CD14-positive monocyte (primary cell): ENCODE measurements at regions not wholly inside any gene's neighbourhood (a gene's known extent, or its start where the extent isn't known, plus 50 kb on each side); places are given as distances from the start of the nearest gene placed in this dataset.

ENCODE experiments used
- DNase-seq, 3 donors: peaks; one replicate each; pipeline ENCODE4 v3.0.0-alpha.2; 2011 to 2022
- H2AFZ ChIP-seq: 2 replicates; pipeline ENCODE4 v1.6.0; 2012; ENCODE audit warnings: mild to moderate bottlenecking, low read depth, low read length, inconsistent platforms; ENCODE audit not compliant: insufficient read depth, poor library complexity, severe bottlenecking
- H3K27ac ChIP-seq, 2 donors: 1 replicate in 1 of 2; 2 replicates in 1 of 2; pipeline ENCODE4 v1.5.1; 2012 to 2013; ENCODE audit warnings: low read length in 2 of 2, control low read depth in 1 of 2, inconsistent platforms in 1 of 2, low read depth in 1 of 2, mild to moderate bottlenecking in 1 of 2
- H3K27me3 ChIP-seq, 2 donors: one replicate each; pipeline versions ENCODE4 v1.6.0 to v1.6.1; 2011 to 2013; ENCODE audit warnings: low read length in 2 of 2; ENCODE audit not compliant: control insufficient read depth in 2 of 2, insufficient read depth in 2 of 2
- H3K36me3 ChIP-seq, 2 donors: replicated peaks in 1 of 2; 1 replicate in 1 of 2; 2 replicates in 1 of 2; pipeline versions ENCODE4 v1.5.1 to v1.6.1; 2012 to 2013; ENCODE audit warnings: low read length in 2 of 2, control low read depth in 1 of 2, inconsistent platforms in 1 of 2, mild to moderate bottlenecking in 1 of 2; ENCODE audit not compliant: insufficient read depth in 2 of 2, control insufficient read depth in 1 of 2
- H3K4me1 ChIP-seq, 2 donors: 1 replicate in 1 of 2; 2 replicates in 1 of 2; pipeline versions ENCODE4 v1.5.1 to v1.6.1; 2012 to 2013; ENCODE audit warnings: low read length in 2 of 2, control low read depth in 1 of 2, inconsistent platforms in 1 of 2, mild to moderate bottlenecking in 1 of 2, moderate library complexity in 1 of 2; ENCODE audit not compliant: insufficient read depth in 2 of 2, control insufficient read depth in 1 of 2
- H3K4me2 ChIP-seq: replicated peaks from 2 replicates; pipeline ENCODE3; 2012; ENCODE audit warnings: low read length, moderate library complexity, mild to moderate bottlenecking; ENCODE audit not compliant: poor library complexity, severe bottlenecking; ENCODE audit errors: extremely low read depth
- H3K4me3 ChIP-seq, 3 experiments: fragments of 200-600 bp in 1 of 3; sonication (generic) in 1 of 3; replicated peaks in 1 of 3; 1 replicate in 2 of 3; 2 replicates in 1 of 3; pipeline ENCODE4 v1.5.1; 2011 to 2013; ENCODE audit warnings: low read length in 3 of 3, mild to moderate bottlenecking in 3 of 3, control low read depth in 2 of 3, low read depth in 2 of 3, inconsistent platforms in 1 of 3, moderate library complexity in 1 of 3
- H3K79me2 ChIP-seq: 2 replicates; pipeline ENCODE4 v1.6.0; 2012; ENCODE audit warnings: mild to moderate bottlenecking, control low read depth, inconsistent platforms, low read length, moderate library complexity; ENCODE audit not compliant: insufficient read depth
- H3K9ac ChIP-seq: 2 replicates; pipeline ENCODE4 v1.6.0; 2017; ENCODE audit warnings: low read length, mild to moderate bottlenecking; ENCODE audit not compliant: insufficient read depth, poor library complexity, severe bottlenecking
- H3K9me3 ChIP-seq, 2 donors: replicated peaks in 1 of 2; 1 replicate in 1 of 2; 2 replicates in 1 of 2; pipeline versions ENCODE4 v1.5.1 to v1.6.1; 2012 to 2013; ENCODE audit warnings: low read length in 2 of 2, control low read depth in 1 of 2; ENCODE audit not compliant: control insufficient read depth in 1 of 2, insufficient read depth in 1 of 2
- H4K20me1 ChIP-seq: 2 replicates; pipeline ENCODE4 v1.6.0; 2012; ENCODE audit warnings: mild to moderate bottlenecking, low read length, control low read depth, moderate library complexity; ENCODE audit not compliant: insufficient read depth
- H3K27ac Mint-ChIP-seq, 7 donors: one replicate each; pipeline ENCODE4 v1.8.0; 2020; ENCODE audit warnings: mild to moderate bottlenecking in 7 of 7, mixed read lengths in 7 of 7, moderate library complexity in 6 of 7, inconsistent platforms in 2 of 7
- H3K27me3 Mint-ChIP-seq, 3 donors: one replicate each; pipeline ENCODE4 v1.8.0; 2021 to 2022; ENCODE audit warnings: low read depth in 3 of 3, mild to moderate bottlenecking in 3 of 3, mixed read lengths in 3 of 3, moderate library complexity in 3 of 3, inconsistent platforms in 1 of 3
- H3K36me3 Mint-ChIP-seq, 2 donors: one replicate each; pipeline ENCODE4 v1.8.0; 2020; ENCODE audit warnings: mixed read lengths in 2 of 2, inconsistent platforms in 1 of 2, mild to moderate bottlenecking in 1 of 2
- H3K4me1 Mint-ChIP-seq: one replicate; pipeline ENCODE4 v1.8.0; 2020; ENCODE audit warnings: mild to moderate bottlenecking, mixed read lengths
- H3K4me3 Mint-ChIP-seq, 2 donors: one replicate each; pipeline ENCODE4 v1.8.0; 2020; ENCODE audit warnings: mild to moderate bottlenecking in 2 of 2, mixed read lengths in 2 of 2, moderate library complexity in 1 of 2
- H3K9me3 Mint-ChIP-seq, 7 donors: one replicate each; pipeline ENCODE4 v1.8.0; 2020 to 2022; ENCODE audit warnings: mixed read lengths in 7 of 7, mild to moderate bottlenecking in 6 of 7, moderate library complexity in 6 of 7, inconsistent platforms in 2 of 7
- WGBS: methylation state at CpG from one replicate; pipeline ENCODE4 v1.1.5; 2013; ENCODE audit warnings: missing lambda C conversion rate; ENCODE audit not compliant: insufficient coverage; 5-methylcytosine and 5-hydroxymethylcytosine counted together
- intact Hi-C, 2 donors: fragments of 100-400 bp; cut with micrococcal nuclease; formaldehyde crosslinking; loops; one replicate each; pipeline versions ENCODE4 v1.15.0 to v1.15.1; 2023
- TF ChIP-seq, protein P1 (sequence below): fragments of 200-600 bp; IDR thresholded peaks from one replicate; pipeline ENCODE4 v1.8.0; 2022; ENCODE audit warnings: antibody characterized with exemption, mild to moderate bottlenecking

DNA sequence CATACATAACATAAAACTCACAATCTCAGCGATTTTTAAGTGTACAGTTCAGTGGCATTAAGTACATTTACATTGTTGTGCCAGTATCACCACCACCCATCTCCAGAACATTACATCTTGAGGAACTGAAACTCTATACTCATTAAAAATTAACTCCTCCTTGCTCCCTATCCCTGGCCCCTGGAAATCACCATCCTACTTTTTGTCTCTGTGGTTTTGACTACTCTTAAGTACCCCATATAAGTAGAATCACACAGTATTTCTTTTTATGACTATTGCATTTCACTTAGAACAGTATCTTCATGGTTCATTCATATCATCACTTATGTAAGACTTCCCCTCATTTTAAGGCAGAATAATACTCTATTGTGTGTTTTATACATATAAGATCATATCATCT lies 1108.1 kb downstream of the GRIK2 start:
- no peaks in the 10 kb centered on the region for H3K4me1 ChIP-seq
- no peak overlapping the region for H3K4me3 ChIP-seq
- no peak overlapping the region for H3K9ac ChIP-seq
- H3K27ac ChIP-seq, result no peak overlapping the region
- no peak overlapping the region for H3K4me3 Mint-ChIP-seq
- H3K27ac Mint-ChIP-seq, result no peak overlapping the region
- DNase-seq, result no peak
- H3K27me3 Mint-ChIP-seq, result no peaks in the 10 kb centered on the region
- intact Hi-C loops, result no loop called here
- H3K9me3 Mint-ChIP-seq, result peaks cover 0 to 9% (median 7%) of the 10 kb centered on the region in 7 donors
- H3K9me3 ChIP-seq, result peaks cover 0 to 6% of the 10 kb centered on the region in 2 donors
- WGBS, result 88% methylated on average over 1 of the region's 1 CpG
- no peaks in the 10 kb centered on the region for H3K27me3 ChIP-seq
- TF ChIP-seq, protein P1, sequence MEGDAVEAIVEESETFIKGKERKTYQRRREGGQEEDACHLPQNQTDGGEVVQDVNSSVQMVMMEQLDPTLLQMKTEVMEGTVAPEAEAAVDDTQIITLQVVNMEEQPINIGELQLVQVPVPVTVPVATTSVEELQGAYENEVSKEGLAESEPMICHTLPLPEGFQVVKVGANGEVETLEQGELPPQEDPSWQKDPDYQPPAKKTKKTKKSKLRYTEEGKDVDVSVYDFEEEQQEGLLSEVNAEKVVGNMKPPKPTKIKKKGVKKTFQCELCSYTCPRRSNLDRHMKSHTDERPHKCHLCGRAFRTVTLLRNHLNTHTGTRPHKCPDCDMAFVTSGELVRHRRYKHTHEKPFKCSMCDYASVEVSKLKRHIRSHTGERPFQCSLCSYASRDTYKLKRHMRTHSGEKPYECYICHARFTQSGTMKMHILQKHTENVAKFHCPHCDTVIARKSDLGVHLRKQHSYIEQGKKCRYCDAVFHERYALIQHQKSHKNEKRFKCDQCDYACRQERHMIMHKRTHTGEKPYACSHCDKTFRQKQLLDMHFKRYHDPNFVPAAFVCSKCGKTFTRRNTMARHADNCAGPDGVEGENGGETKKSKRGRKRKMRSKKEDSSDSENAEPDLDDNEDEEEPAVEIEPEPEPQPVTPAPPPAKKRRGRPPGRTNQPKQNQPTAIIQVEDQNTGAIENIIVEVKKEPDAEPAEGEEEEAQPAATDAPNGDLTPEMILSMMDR, result no peak
- H3K4me1 Mint-ChIP-seq, result no peaks in the 10 kb centered on the region
- no peaks in the 10 kb centered on the region for H3K36me3 ChIP-seq
- no peaks in the 10 kb centered on the region for H3K36me3 Mint-ChIP-seq
- no peaks in the 10 kb centered on the region for H3K79me2 ChIP-seq
- H4K20me1 ChIP-seq, result no peaks in the 10 kb centered on the region
- H2AFZ ChIP-seq, result no peak overlapping the region
- no peak overlapping the region for H3K4me2 ChIP-seq

DNA sequence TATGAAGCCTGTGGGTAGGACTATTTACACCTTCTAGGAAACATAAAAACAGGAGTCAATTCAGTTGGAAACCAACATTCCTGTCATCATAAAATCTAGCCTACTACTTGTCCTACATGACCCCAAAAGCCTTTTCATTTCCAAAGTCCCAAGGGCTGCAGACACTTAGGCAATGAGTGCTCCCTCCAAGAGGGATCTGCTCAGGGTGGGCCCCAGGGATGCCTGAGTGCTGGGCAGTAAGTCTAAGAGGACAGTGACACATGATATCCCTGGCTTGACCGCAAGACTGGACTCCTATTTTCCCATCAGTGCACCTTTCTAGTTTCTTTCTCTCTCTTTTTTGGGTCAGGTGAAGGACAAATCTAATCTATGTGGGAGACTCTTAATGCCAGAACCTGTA lies 1101.3 kb downstream of the GRIK2 start:
- Mint-ChIP-seq H3K9me3 (peaks cover 0 to 10% (median 5%) of the 10 kb centered on the region in 7 donors), H3K36me3 (no peaks in the 10 kb centered on the region), H3K4me1 (no peaks in the 10 kb centered on the region), H3K4me3 (no peak overlapping the region), H3K27ac (no peak overlapping the region), H3K27me3 (peaks cover 0 to 1% (median 0%) of the 10 kb centered on the region in 3 donors)
- Histone ChIP-seq H2AFZ (no peak overlapping the region), H4K20me1 (no peaks in the 10 kb centered on the region), H3K9ac (no peak overlapping the region), H3K4me3 (no peak overlapping the region), H3K27ac (no peak overlapping the region), H3K27me3 (no peaks in the 10 kb centered on the region), H3K36me3 (no peaks in the 10 kb centered on the region), H3K9me3 (peaks cover 0 to 5% of the 10 kb centered on the region in 2 donors), H3K79me2 (no peaks in the 10 kb centered on the region), H3K4me1 (no peaks in the 10 kb centered on the region), H3K4me2 (no peak overlapping the region)
- DNase-seq, result no peak
- intact Hi-C loops, result no loop called here
- TF ChIP-seq, protein P1, result no peak
- no CpG with 5 or more reads among the region's 1 CpG for WGBS
